Esophagus muscularis mucosa (tissue), 4 donors: ENCODE measurements at regions not wholly inside any gene's neighbourhood (a gene's known extent, or its start where the extent isn't known, plus 50 kb on each side); places are given as distances from the start of the nearest gene placed in this dataset.

Source experiments
- DNase-seq: peaks from one replicate; pipeline ENCODE4 v3.0.0-alpha.2; 2017; ENCODE audit errors: extremely low spot score
- H3K27ac ChIP-seq, 4 donors: fragments of 200-600 bp; sonication (generic); replicated peaks in 1 of 4; 1 replicate in 3 of 4; 2 replicates in 1 of 4; pipeline ENCODE4 v1.5.1; 2016 to 2019; ENCODE audit warnings: mild to moderate bottlenecking in 1 of 4
- H3K27me3 ChIP-seq, 4 donors: fragments of 200-600 bp; sonication (generic); one replicate each; pipeline versions ENCODE4 v1.5.1 to v1.6.0; 2016 to 2019
- H3K36me3 ChIP-seq, 4 donors: fragments of 200-600 bp; sonication (generic); one replicate each; pipeline ENCODE4 v1.5.1; 2016 to 2019
- H3K4me1 ChIP-seq, 4 donors: fragments of 200-600 bp; sonication (generic); one replicate each; pipeline ENCODE4 v1.5.1; 2016 to 2019
- H3K4me3 ChIP-seq, 4 donors: fragments of 200-600 bp; sonication (generic); 1 replicate in 2 of 4; 2 replicates in 2 of 4; pipeline ENCODE4 v1.5.1; 2016 to 2019; ENCODE audit warnings: mild to moderate bottlenecking in 4 of 4, moderate library complexity in 1 of 4
- H3K9me3 ChIP-seq, 4 donors: fragments of 200-600 bp; sonication (generic); 1 replicate in 3 of 4; 2 replicates in 1 of 4; pipeline ENCODE4 v1.5.1; 2016 to 2019
- EP300 ChIP-seq: sonication (generic); formaldehyde crosslinking; IDR thresholded peaks from one replicate; pipeline ENCODE4 v1.6.1; 2017; ENCODE audit warnings: antibody characterized with exemption
- POLR2A ChIP-seq: fragments of 450-650 bp; IDR thresholded peaks from one replicate; pipeline ENCODE4 v1.6.1; 2017; ENCODE audit warnings: antibody characterized with exemption, moderate library complexity, mild to moderate bottlenecking, low read depth
- POLR2AphosphoS5 ChIP-seq, 2 donors: sonication (generic); formaldehyde crosslinking; IDR thresholded peaks; one replicate each; pipeline ENCODE4 v1.6.1; 2017; ENCODE audit warnings: antibody characterized with exemption in 2 of 2
- WGBS: methylation state at CpG from one replicate; pipeline ENCODE4 v1.1.5; 2018; 5-methylcytosine and 5-hydroxymethylcytosine counted together
- intact Hi-C: fragments of 100-400 bp; cut with DNase I; formaldehyde crosslinking; loops from one replicate; pipeline ENCODE4 v1.15.1; 2023
- TF ChIP-seq, protein P1 (sequence below), 3 experiments: fragments of 200-600 bp in 2 of 3; fragments of 450-650 bp in 1 of 3; sonication (generic) in 2 of 3; IDR thresholded peaks; one replicate each; pipeline ENCODE4 v1.5.1; 2017 to 2019; ENCODE audit warnings: antibody characterized with exemption in 3 of 3, mild to moderate bottlenecking in 2 of 3, moderate library complexity in 1 of 3

DNA sequence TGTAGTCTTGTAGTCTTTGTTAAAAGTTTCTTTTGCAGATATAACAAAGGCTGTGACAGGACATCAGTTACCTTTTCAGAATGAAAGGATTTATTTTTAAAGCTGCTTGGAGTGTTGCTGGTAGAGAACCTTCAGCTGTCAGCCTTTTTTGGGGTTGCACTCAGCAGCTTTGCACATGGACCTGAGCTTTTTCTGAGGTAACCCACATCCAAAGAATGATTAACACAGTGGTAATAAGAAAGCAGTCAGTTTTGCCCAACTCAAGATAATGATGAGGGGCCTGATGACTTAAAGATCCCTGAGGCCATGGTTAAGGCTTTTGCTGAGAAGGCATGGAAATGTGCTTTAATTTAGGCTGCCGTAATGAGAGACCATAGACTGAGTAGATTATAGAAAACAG, 1042.7 kb downstream of the PLOD2 start:
- no peak for DNase-seq
- Histone ChIP-seq H3K9me3 (no peaks in the 10 kb centered on the region), H3K4me3 (no peak overlapping the region), H3K4me1 (no peaks in the 10 kb centered on the region), H3K27ac (no peak overlapping the region), H3K27me3 (no peaks in the 10 kb centered on the region), H3K36me3 (no peaks in the 10 kb centered on the region)
- intact Hi-C loops, result no loop called here
- WGBS, result 78% methylated on average over 1 of the region's 1 CpG
- no peak for TF ChIP-seq POLR2AphosphoS5 (IDR thresholded peaks at IDR 0.05)
- no peak for TF ChIP-seq EP300
- TF ChIP-seq, protein P1, sequence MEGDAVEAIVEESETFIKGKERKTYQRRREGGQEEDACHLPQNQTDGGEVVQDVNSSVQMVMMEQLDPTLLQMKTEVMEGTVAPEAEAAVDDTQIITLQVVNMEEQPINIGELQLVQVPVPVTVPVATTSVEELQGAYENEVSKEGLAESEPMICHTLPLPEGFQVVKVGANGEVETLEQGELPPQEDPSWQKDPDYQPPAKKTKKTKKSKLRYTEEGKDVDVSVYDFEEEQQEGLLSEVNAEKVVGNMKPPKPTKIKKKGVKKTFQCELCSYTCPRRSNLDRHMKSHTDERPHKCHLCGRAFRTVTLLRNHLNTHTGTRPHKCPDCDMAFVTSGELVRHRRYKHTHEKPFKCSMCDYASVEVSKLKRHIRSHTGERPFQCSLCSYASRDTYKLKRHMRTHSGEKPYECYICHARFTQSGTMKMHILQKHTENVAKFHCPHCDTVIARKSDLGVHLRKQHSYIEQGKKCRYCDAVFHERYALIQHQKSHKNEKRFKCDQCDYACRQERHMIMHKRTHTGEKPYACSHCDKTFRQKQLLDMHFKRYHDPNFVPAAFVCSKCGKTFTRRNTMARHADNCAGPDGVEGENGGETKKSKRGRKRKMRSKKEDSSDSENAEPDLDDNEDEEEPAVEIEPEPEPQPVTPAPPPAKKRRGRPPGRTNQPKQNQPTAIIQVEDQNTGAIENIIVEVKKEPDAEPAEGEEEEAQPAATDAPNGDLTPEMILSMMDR (IDR thresholded peaks at IDR 0.05), result no peak
- TF ChIP-seq POLR2A, result no peak

- no peaks in the 10 kb centered on the region for H3K36me3 ChIP-seq
- intact Hi-C loops, result no loop called here
- no peaks in the 10 kb centered on the region for H3K4me1 ChIP-seq
- DNase-seq, result no peak
- H3K27ac ChIP-seq, result no peak overlapping the region
- H3K27me3 ChIP-seq, result no peaks in the 10 kb centered on the region
- 93% methylated on average over 4 of the region's 4 CpGs for WGBS
- no peaks in the 10 kb centered on the region for H3K9me3 ChIP-seq
- H3K4me3 ChIP-seq, result no peak overlapping the region
- no peak for TF ChIP-seq POLR2A
- no peak for TF ChIP-seq POLR2AphosphoS5 (IDR thresholded peaks at IDR 0.05)
- TF ChIP-seq, protein P1 (IDR thresholded peaks at IDR 0.05), result no peak
- no peak for TF ChIP-seq EP300
Observed at GRCh38 chr3:145124900-145125678, 1035.9 kb downstream of the PLOD2 start.

- 85% methylated on average over 2 of the region's 2 CpGs for WGBS
- intact Hi-C loops, result no loop called here
- Histone ChIP-seq H3K27me3 (no peaks in the 10 kb centered on the region), H3K4me3 (no peak overlapping the region), H3K4me1 (no peaks in the 10 kb centered on the region), H3K9me3 (no peaks in the 10 kb centered on the region), H3K27ac (no peak overlapping the region), H3K36me3 (no peaks in the 10 kb centered on the region)
- no peak for DNase-seq
- TF ChIP-seq POLR2AphosphoS5 (IDR thresholded peaks at IDR 0.05), result no peak
- TF ChIP-seq, protein P1 (IDR thresholded peaks at IDR 0.05), result no peak
- no peak for TF ChIP-seq POLR2A
- TF ChIP-seq EP300, result no peak
Observed at GRCh38 chr3:145133281-145133680, 1027.7 kb downstream of the PLOD2 start.

- intact Hi-C loops, result no loop called here
- H3K36me3 ChIP-seq, result no peaks in the 10 kb centered on the region
- DNase-seq, result no peak
- TF ChIP-seq POLR2A (no peak), EP300 (no peak), POLR2AphosphoS5 (IDR thresholded peaks at IDR 0.05) (no peak)
- TF ChIP-seq, protein P1 (IDR thresholded peaks at IDR 0.05), result no peak
- 90% methylated on average over 2 of the region's 2 CpGs for WGBS
- no peak overlapping the region for H3K4me3 ChIP-seq
- H3K4me1 ChIP-seq, result no peaks in the 10 kb centered on the region
- no peaks in the 10 kb centered on the region for H3K9me3 ChIP-seq
- no peaks in the 10 kb centered on the region for H3K27me3 ChIP-seq
- H3K27ac ChIP-seq, result no peak overlapping the region
Observed at GRCh38 chr3:145134738-145135137, 1026.2 kb downstream of the PLOD2 start.

DNA sequence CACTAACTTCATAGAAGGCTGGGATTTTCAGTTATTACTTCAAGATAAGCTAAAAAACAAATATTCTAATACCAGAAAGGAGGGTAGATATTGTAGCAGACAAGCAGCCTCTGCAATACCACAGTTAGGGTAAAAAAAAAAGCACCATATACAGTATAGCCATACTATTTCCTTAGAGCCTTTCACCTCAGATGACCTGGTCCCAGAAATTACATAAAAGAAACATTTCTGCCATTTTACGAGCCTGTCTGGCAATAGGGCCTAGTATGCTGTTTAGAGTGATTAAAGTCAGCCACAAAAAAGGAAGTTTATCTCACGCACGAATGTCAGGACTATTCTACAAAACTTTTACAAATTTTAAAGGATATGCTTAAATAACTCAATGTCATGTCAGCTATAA, 1016.6 kb downstream of the PLOD2 start:
- DNase-seq, result no peak
- no peak overlapping the region for H3K4me3 ChIP-seq
- H3K36me3 ChIP-seq, result no peaks in the 10 kb centered on the region
- no peak for TF ChIP-seq POLR2AphosphoS5 (IDR thresholded peaks at IDR 0.05)
- TF ChIP-seq EP300, result no peak
- TF ChIP-seq, protein P1 (IDR thresholded peaks at IDR 0.05), result no peak
- no peaks in the 10 kb centered on the region for H3K4me1 ChIP-seq
- H3K9me3 ChIP-seq, result no peaks in the 10 kb centered on the region
- intact Hi-C loops, result no loop called here
- 71% methylated on average over 3 of the region's 3 CpGs for WGBS
- H3K27me3 ChIP-seq, result no peaks in the 10 kb centered on the region
- no peak overlapping the region for H3K27ac ChIP-seq
